ENCODE measurements at regions not wholly inside any gene's neighbourhood (a gene's known extent, or its start where the extent isn't known, plus 50 kb on each side); places are given as distances from the start of the nearest gene placed in this dataset.

DNA sequence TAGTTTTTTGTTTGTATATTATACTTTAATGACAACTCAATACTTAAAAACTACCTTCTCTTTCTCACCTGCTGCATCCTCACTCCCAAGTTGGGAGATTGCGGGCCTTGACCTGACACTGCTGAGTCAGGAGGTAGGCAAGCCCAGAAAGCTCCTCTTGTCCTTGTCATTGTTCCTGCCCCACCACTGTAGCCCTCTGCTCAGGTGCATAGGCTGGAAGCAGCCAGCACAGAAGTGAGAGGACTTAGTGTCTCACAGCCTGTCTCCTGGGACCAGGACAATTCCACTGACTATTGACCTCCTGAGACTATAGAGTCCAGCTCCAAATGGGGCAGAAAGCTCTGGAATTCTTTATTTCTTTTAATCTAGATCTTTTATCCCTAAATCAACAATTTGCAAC lies 123.5 kb upstream of the NDP start:
- H3K4me3 Mint-ChIP-seq = no peak overlapping the region
- H3K36me3 Mint-ChIP-seq (ENCODE audit: low read depth) = no peaks in the 10 kb centered on the region
- intact Hi-C loops (cut with micrococcal nuclease) = no loop called here
- H3K9me3 Mint-ChIP-seq = no peaks in the 10 kb centered on the region
- H3K27ac Mint-ChIP-seq = no peak overlapping the region
- H3K27me3 Mint-ChIP-seq = no peaks in the 10 kb centered on the region
- H3K4me1 Mint-ChIP-seq (ENCODE audit: low read depth) = peaks cover 24% of the 10 kb centered on the region

DNA sequence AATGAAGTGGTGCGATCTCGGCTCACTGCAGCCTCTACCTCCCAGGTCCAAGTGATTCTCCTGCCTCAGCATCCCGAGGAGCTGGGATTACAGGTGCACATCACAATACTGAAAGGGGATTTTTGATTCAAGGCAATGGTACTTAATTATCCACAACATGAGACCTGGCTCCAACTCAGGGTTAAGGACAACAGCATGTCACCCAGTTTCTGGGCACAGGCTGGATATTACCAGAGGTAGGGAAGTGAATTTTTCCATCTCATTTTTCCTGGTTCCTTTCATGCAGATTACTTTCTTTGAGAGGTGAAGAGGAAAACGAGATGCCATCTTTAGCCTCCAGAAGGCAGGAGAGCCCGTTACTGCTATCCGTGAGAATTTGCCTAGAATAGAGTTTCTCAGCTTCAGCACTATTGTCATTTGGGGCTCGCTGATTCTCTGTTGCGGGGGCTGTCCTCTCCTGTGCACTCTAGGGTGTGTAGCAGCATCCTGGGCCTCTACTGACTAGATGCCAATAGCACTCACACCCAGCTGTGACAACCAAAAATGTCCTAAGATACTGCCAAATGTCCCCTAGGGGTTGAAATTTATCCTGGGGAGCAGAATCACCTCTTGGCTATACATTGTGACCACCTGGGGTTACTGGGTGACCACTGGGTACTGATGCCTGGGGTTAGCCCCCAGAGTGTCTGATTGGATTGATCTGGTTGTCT lies 121.8 kb upstream of the NDP start:
- H3K27ac Mint-ChIP-seq = no peak overlapping the region
- H3K27me3 Mint-ChIP-seq = no peaks in the 10 kb centered on the region
- intact Hi-C loops (cut with micrococcal nuclease) = no loop called here
- H3K36me3 Mint-ChIP-seq (ENCODE audit: low read depth) = no peaks in the 10 kb centered on the region
- H3K4me3 Mint-ChIP-seq = no peak overlapping the region
- peaks cover 16% of the 10 kb centered on the region for H3K4me1 Mint-ChIP-seq (ENCODE audit: low read depth)
- no peaks in the 10 kb centered on the region for H3K9me3 Mint-ChIP-seq

DNA sequence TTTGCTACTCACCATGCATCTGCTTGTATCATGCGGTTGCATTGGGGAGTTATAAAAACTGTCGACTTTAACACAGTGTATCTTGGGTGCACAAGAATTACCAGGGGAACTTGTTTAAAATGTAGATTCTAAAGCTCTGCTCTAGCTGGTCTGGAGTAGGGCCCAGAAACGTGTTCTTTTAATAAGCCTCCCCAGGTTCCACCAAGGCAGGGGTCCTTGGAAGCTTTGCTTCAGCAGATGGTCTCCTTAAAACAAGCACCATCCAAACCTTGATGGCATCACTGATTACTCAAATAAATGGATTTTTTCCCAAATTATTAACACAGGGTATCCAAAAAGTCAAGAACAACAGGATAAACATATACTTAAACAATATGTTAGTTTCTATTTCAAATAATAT lies 120.2 kb upstream of the NDP start:
- peaks cover 9% of the 10 kb centered on the region for H3K4me1 Mint-ChIP-seq (ENCODE audit: low read depth)
- H3K4me3 Mint-ChIP-seq = no peak overlapping the region
- no peaks in the 10 kb centered on the region for H3K27me3 Mint-ChIP-seq
- intact Hi-C loops (cut with micrococcal nuclease) = no loop called here
- H3K9me3 Mint-ChIP-seq = no peaks in the 10 kb centered on the region
- no peaks in the 10 kb centered on the region for H3K36me3 Mint-ChIP-seq (ENCODE audit: low read depth)
- H3K27ac Mint-ChIP-seq = no peak overlapping the region

DNA sequence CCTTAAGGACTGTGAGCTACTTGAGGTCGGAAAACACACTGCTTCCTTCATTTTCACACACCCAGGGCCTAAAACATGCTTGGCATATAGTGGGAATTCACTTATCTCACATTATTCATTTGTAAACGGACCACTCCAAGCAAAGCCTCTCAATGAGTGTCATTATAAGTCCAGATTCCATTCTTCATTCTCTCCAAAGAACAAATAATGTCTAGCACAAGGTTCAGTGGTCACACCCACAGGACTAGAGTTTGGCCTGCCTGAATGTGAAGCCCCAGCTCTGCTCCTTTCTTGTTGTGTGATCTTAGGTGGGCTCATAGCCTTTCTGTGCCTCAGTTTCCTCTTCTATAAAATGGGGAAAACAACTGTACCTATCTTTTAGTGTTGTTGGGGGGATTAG lies 119.6 kb upstream of the NDP start:
- Mint-ChIP-seq H3K27ac (no peak overlapping the region), H3K27me3 (no peaks in the 10 kb centered on the region), H3K4me1 (ENCODE audit: low read depth) (peaks cover 9% of the 10 kb centered on the region), H3K4me3 (no peak overlapping the region), H3K36me3 (ENCODE audit: low read depth) (no peaks in the 10 kb centered on the region), H3K9me3 (no peaks in the 10 kb centered on the region)
- intact Hi-C loops (cut with micrococcal nuclease) = no loop called here

DNA sequence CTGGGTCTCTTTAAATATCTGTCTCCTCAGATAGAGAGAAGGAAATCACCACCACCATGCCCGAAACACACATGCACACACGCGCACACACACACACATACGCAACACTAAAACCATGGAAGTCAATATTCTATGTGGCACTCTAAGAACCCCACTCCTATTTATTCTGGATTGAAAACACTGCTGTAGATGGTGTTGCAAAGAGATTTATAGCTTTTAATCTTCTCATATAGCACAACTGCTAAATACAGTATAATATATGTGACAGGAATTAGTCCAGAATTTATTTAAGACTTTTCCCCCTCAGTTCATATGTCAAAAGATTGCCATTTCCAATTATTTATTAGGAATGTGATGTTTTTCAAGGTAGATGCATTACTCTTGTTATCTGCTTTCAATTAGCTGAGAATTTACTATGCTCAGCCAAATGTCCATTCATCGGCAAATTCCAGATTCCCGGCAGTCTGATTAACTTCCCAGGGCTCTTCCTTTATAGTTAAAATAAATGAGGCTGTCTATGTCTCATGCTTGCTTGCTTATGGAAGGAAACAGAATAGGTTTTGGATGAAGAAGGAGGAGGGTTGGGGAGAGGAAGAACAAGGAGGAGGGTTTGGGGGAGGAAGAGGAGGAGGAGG lies 115.4 kb upstream of the NDP start:
- H3K4me3 Mint-ChIP-seq = no peak overlapping the region
- peaks cover 9% of the 10 kb centered on the region for H3K4me1 Mint-ChIP-seq (ENCODE audit: low read depth)
- peaks cover 2% of the 10 kb centered on the region for H3K27me3 Mint-ChIP-seq
- H3K27ac Mint-ChIP-seq = no peak overlapping the region
- no peaks in the 10 kb centered on the region for H3K9me3 Mint-ChIP-seq
- intact Hi-C loops (cut with micrococcal nuclease) = no loop called here
- H3K36me3 Mint-ChIP-seq (ENCODE audit: low read depth) = no peaks in the 10 kb centered on the region

DNA sequence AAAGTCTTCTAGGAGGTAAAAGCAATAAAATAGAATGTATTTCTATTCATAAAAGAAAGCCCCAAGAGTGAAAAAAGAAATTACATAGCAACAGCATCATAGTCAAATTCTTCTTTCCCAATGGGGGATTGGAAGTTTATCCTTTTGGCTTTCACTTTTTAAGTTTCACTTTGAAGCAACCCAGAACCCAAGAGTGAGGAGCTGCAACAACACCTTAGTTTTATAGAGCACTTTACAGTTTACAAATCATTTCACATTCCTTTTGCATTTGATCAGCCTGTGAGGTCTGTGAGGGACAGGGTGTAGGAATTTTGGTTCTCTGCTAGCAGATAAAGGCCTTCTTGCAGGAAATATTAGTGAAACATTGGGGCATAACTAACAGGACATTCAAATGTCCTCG lies 112.0 kb upstream of the NDP start:
- H3K4me3 Mint-ChIP-seq = no peak overlapping the region
- H3K27ac Mint-ChIP-seq = no peak overlapping the region
- peaks cover 2% of the 10 kb centered on the region for H3K27me3 Mint-ChIP-seq
- intact Hi-C loops (cut with micrococcal nuclease) = no loop called here
- no peaks in the 10 kb centered on the region for H3K4me1 Mint-ChIP-seq (ENCODE audit: low read depth)
- no peaks in the 10 kb centered on the region for H3K9me3 Mint-ChIP-seq
- H3K36me3 Mint-ChIP-seq (ENCODE audit: low read depth) = no peaks in the 10 kb centered on the region

DNA sequence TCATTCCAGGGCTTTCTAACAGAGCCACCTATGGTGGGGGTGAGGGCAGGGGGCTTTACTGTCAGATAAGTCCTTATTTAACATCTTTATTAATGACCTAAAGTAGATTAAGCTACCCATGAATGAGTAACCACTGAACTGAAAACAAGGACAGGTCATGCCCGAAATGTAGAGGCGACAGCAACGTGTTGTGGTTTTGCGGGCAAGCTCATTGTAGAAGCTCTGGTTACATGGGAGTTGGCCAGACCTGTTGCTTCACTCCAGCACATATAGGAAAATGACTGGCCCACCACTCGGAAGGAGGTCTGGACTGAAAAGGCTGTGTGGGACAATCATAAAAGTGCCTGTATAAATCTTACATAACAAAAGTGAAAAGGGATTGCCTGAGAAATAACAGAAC lies 109.6 kb upstream of the NDP start:
- Mint-ChIP-seq H3K9me3 (peaks cover 7% of the 10 kb centered on the region), H3K27ac (no peak overlapping the region), H3K4me1 (ENCODE audit: low read depth) (no peaks in the 10 kb centered on the region), H3K4me3 (no peak overlapping the region), H3K36me3 (ENCODE audit: low read depth) (no peaks in the 10 kb centered on the region), H3K27me3 (peaks cover 2% of the 10 kb centered on the region)
- intact Hi-C loops (cut with micrococcal nuclease) = no loop called here

DNA sequence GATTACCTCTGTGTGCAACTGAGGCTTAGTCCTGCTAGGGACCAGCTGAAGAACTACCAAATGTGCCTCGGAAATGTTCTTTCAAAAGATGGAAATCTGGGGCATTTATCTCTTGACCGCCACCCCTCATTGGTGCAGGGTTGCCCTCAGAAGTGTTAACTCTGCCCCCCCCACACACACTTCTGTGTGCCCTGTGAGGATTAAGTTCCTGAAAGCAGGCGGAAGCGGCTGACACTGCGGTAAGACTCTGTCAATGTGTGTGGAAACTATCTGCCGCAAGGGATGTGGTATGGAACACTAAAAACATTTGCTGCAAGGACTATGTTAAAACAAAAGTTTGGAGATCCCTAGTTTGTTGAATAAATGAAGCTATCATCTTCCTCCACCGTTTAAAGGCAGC lies 106.9 kb upstream of the NDP start:
- Mint-ChIP-seq H3K4me3 (no peak overlapping the region), H3K27me3 (no peaks in the 10 kb centered on the region), H3K9me3 (peaks cover 11% of the 10 kb centered on the region), H3K27ac (no peak overlapping the region), H3K4me1 (ENCODE audit: low read depth) (no peaks in the 10 kb centered on the region), H3K36me3 (ENCODE audit: low read depth) (no peaks in the 10 kb centered on the region)
- intact Hi-C loops (cut with micrococcal nuclease) = no loop called here

DNA sequence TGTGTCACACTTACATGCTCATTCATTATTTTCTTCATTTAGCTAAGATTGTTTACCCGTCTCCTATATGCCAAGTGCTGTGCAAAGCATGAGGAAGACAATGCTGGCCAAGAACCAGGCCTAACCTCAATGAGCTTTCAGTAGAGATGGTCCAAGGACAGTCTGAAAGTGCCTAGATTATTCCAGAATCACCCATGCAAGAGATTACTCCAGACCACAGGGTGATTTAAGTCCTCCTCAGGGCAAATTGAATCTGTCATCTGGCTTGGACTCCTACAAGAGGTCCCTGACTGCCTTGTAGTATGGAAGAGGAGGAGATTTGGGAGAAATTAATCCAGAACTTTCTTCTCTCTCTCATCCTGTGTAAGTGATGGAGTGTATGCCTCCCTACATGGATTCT lies 99.4 kb upstream of the NDP start:
- H3K9me3 Mint-ChIP-seq = peaks cover 2% of the 10 kb centered on the region
- no peaks in the 10 kb centered on the region for H3K4me1 Mint-ChIP-seq (ENCODE audit: low read depth)
- H3K4me3 Mint-ChIP-seq = no peak overlapping the region
- H3K27ac Mint-ChIP-seq = no peak overlapping the region
- intact Hi-C loops (cut with micrococcal nuclease) = no loop called here
- no peaks in the 10 kb centered on the region for H3K27me3 Mint-ChIP-seq
- H3K36me3 Mint-ChIP-seq (ENCODE audit: low read depth) = no peaks in the 10 kb centered on the region

DNA sequence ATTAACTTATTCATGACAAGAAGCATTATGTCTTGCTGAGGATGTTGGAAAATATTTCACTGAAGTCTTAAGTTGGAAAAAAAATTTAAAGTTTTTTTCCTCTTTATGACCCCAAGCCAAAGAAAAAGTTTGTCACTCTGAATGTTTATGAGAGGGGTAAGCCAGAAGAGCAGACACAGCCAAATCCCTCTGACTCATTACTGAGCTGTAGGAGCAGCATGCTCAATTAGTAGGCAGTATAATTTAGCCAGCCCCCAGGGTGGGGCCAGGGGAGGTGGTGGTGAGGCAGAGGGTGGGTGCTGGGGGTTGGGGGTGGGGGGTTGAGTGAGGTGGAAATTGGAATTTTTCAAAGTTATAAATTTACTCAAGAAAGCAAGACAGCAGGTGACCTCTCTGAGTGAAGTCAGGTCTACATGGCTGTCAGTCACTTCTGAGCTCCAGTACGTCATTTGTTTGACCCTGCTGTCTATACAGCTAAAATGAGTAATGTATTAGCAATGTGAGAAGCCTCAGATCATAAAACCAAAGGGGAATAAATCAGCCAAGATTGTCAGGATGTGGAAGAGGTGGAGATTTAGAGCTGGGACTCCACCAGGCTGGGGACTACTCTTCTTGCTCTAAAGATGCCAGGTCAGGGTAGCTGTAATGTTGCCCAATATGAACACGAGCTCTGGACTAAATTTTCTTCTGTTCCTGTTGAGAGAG lies 98.8 kb upstream of the NDP start:
- Mint-ChIP-seq H3K4me3 (no peak overlapping the region), H3K9me3 (no peaks in the 10 kb centered on the region), H3K27ac (no peak overlapping the region), H3K27me3 (no peaks in the 10 kb centered on the region), H3K4me1 (ENCODE audit: low read depth) (no peaks in the 10 kb centered on the region), H3K36me3 (ENCODE audit: low read depth) (no peaks in the 10 kb centered on the region)
- intact Hi-C loops (cut with micrococcal nuclease) = no loop called here

DNA sequence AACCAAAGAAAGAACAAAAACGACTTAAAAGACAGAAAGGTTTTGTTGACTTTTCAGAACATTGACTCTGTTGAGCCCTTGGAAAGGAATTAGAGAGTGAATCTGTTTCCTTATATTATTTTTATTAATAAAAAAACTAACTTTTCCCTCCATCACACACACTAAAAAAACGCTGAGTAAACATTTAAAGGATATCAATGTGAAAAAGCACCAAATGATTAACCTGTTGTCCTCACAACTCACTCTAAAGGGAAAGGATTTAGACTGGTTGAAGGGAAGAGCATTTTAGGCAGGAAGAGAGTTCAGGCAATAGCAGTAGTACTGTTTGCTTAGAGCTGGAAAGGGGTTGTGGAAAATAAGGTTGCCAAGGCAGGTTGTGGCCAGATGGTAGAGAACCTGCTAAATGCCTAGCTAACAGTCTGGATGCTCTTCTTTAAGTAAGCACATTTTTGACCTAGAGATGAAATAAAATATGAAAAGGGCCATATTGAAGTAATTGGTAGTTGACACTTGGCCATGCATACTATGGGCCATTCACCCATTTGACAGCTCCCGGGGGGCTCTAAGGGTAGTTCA lies 98.0 kb upstream of the NDP start:
- Mint-ChIP-seq H3K27ac (no peak overlapping the region), H3K9me3 (no peaks in the 10 kb centered on the region), H3K4me3 (no peak overlapping the region), H3K4me1 (ENCODE audit: low read depth) (peaks cover under 1% of the 10 kb centered on the region), H3K27me3 (no peaks in the 10 kb centered on the region), H3K36me3 (ENCODE audit: low read depth) (no peaks in the 10 kb centered on the region)
- intact Hi-C loops (cut with micrococcal nuclease) = no loop called here

DNA sequence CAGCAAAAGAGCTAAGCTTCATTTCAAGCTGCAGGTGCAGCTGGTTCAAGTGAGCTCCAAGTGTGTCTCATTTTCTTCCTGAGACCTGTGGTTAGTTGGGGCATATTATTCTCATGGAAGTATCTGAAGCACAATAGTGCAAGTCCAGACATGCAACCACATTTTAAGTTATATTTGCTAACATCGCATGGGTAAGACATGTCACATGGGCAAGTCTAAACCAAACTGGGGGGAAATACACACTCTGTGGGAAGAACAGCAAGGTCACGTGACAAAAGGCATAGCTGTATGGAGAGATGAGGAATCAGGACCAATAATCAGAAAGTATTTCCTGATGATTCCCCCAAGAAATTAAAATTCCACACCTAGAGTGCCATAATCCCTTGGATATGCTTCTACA lies 94.9 kb upstream of the NDP start:
- intact Hi-C loops (cut with micrococcal nuclease) = no loop called here
- Mint-ChIP-seq H3K36me3 (ENCODE audit: low read depth) (no peaks in the 10 kb centered on the region), H3K9me3 (no peaks in the 10 kb centered on the region), H3K27ac (no peak overlapping the region), H3K4me3 (no peak overlapping the region), H3K27me3 (no peaks in the 10 kb centered on the region), H3K4me1 (ENCODE audit: low read depth) (peaks cover 5% of the 10 kb centered on the region)

DNA sequence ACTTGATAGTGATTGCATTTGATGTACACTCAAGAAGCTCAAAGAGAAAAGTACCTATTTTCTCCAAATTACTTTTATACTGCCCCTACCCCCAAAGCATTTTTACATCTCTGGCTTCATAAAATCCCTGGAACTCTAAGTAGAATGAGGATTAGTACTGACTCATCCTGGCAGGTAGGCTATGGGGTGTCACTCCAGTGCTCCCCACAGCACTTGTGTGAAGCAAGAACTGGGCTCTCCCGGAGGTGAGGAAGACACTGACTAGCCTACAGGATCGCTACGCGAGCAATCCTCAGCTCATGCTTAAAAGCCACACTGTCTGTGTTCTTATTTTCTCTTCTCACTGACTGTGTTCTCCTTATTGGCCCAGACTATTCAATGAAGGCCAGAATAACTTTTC lies 90.4 kb upstream of the NDP start:
- intact Hi-C loops (cut with micrococcal nuclease) = no loop called here
- no peaks in the 10 kb centered on the region for H3K27me3 Mint-ChIP-seq
- no peaks in the 10 kb centered on the region for H3K9me3 Mint-ChIP-seq
- H3K27ac Mint-ChIP-seq = no peak overlapping the region
- peaks cover 10% of the 10 kb centered on the region for H3K4me1 Mint-ChIP-seq (ENCODE audit: low read depth)
- H3K36me3 Mint-ChIP-seq (ENCODE audit: low read depth) = no peaks in the 10 kb centered on the region
- H3K4me3 Mint-ChIP-seq = no peak overlapping the region

DNA sequence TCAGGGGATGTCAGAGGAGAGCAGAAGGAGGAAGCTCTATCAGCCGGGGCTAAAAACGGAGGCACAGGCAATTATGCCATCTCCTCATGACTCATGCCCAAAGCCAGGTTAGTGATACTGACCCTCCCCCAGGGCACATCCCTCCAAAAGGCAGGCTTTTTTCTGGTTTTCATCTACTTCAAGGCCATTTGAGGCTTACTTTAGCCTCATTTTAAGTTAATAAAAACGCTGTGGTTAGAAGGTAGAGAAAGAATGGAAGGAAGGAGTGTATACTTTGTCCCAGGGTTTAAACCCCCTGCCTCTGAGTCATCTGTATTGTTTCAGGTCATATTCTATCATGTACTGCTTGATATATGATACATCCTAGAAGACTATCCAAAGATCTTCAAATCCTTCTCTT lies 89.7 kb upstream of the NDP start:
- intact Hi-C loops (cut with micrococcal nuclease) = no loop called here
- H3K27ac Mint-ChIP-seq = no peak overlapping the region
- peaks cover 10% of the 10 kb centered on the region for H3K4me1 Mint-ChIP-seq (ENCODE audit: low read depth)
- H3K4me3 Mint-ChIP-seq = no peak overlapping the region
- no peaks in the 10 kb centered on the region for H3K36me3 Mint-ChIP-seq (ENCODE audit: low read depth)
- H3K9me3 Mint-ChIP-seq = no peaks in the 10 kb centered on the region
- no peaks in the 10 kb centered on the region for H3K27me3 Mint-ChIP-seq
